ENCODE measurements at regions not wholly inside any gene's neighbourhood (a gene's known extent, or its start where the extent isn't known, plus 50 kb on each side); places are given as distances from the start of the nearest gene placed in this dataset.
A peak's percentile ranks its signal among the peaks of the same experiment; 100 is the strongest.

DNA sequence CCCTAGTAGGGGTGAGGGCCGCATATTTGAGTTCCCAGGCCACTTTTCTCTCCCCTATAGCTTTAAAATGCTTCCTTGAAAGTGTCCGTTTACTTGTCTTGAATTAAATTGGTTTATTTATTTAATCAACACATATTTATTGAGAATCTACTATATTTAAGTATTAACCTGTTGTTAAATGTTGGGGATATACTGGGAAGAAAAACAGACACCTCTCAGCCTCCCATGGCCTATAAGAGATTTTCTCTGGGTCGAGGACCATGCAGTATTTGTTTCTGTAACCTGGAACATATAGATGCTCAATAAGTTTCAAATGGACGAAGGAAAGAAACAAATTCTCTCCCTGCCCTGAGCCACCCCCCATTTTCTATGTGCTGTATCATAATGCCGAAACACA, 98.6 kb downstream of the INSIG2 start:
- DNase-seq: no peak

DNA sequence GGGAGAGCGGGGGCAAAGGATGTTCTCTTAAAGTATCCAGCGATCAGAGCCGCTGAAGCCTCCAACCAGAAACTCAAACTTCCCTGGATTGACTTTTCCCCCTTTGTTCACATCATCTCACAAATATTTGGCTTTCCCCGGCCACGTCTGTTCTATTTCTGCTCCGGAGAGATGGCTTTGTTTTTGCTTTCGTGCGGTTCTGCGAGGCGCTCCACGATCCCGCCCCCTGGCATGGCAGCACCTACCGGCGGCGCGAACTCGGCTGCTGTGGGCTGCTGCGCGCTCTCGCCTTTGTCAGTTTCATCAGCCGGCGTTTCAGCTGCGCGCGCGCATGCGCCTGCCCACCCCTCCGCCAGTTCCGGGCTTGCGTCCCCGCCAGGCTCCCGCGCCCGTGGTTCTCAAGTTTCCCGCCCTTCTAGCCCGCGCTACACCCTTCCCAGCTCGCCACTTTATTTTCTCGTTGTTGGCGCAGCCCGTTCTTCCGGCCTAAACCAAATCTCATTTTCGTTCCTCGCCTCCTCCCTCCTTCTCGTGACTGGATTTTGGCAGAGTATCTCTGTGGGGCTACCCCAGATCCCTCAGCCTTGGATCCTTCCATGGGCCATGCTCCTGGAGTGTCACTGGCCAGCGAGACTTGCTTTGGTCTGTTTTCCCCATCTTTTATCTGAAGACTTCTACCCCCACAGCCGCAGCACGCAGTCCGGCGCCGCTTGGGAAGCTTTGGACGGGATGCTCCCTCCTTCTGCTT, 98.0 kb downstream of the INSIG2 start:
- peak; percentile 86 for DNase-seq

DNA sequence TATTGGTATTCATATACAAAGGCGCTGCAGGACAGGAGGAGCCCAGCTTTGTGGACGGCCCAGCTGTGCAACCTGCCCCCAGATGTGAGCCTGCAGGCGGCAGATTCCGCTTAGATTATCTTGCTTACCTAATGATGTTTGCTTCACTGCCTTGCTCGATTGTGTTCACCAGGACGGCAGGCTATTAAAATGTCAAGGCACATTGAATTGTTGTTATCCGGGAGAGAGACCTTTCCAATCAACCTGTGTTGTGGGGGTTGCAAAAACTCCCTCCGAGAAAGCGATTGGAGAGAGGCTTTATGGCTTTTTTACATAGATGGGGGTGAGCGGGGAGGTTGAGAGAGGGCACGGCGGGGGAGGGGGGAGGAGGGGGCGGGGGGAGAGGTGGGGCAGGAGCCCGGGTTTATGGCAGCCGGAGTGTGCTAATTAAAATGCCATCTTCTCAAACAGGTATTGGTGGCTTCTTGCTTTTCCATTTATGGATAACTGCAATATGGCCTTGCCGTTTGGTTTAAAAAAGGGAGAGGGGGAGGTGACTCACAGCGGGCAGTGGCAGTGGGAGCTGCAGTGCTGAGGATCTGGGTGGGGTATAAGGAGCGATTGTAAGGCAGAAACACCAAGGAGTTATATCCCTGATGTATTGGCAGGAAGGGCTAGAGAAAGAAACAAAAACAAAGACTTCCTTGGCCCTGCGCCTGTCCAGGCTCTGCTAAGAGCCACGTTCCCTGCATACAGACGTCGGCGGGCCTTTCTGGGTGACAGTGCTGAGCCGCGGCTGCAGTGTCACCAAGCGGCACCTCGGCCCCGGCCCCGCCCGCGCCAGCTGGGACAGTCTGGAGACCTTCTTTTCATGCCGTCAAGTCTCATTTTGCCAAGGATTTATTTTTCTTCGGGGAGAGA, 97.2 kb downstream of the INSIG2 start:
- peak; percentile 77 for DNase-seq

DNA sequence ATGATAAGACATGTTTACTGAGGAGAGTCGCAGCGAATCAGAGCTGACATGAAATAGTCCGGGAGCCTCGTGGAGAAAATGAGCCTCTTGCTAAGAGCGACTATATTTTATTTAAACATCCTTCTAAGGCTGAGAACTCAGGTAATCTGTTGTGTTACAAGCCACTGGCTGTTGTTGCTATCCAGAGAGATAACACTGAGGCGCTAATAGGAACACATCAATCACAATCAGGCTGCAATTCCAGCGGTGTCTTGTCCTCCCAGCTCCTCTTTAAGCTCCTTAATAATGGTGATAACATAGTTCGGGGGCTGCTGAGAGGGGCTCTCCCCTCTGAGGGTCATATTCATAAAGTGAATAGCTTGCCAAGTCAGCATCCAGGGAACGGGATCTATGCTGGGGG, 95.1 kb downstream of the INSIG2 start:
- DNase-seq: no peak

DNA sequence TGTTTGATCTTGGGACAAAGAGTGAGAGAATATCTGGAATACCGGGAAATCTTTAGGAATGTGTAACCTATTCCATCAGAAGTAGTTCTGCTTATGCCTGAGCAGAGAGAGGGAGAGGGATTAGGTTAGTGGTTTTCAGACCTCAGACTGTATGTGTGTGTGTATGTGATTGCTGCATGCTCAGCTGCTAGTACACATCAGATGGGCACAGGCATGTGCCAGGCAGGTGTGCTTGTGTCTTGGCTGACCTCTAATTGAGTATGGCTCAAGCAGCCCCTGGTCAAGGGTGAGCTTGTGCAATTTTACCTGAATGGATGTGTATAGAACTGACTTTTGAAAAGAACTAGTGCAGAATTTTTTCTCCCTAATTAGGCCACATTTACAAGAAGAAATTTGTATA, 91.2 kb downstream of the INSIG2 start:
- DNase-seq: no peak

DNA sequence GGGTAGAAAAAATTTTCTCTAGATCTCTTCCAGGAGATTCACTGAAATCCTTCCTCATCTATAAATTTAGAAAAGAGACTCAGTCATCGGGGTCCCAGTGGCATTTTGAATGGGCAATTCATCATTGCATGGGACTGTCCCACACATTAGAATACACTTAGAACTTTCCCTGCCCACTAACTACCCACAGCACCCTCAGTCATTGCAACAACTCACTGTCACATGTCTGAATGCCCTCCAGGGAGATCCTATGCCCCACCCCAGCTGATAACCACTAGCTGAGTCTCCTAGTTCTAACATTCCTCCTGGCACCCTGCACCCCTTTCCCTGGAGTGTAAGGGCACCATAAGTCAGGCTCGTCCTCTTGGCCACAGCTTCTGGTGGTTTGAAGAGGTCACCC, 89.6 kb downstream of the INSIG2 start:
- DNase-seq: no peak

DNA sequence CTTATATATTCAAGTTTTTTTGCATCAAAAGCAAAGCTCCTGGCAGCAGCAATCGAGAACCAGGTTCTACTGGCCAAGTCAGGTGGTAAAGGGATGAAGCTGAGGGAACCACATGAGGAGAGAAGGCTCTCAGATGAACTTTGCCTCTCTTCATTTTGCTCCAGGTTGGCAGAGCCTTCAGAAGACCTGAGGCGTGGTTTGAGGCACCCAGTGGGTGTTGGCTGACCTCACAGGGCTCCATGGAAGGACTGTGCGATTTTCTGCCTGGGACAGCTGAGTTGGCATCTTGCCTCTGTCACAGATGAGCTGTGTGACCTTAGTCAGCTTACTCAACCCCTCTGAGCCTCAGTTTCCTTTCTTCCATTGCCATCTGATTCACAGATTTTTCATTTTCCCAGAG, 89.0 kb downstream of the INSIG2 start:
- no peak for DNase-seq

DNA sequence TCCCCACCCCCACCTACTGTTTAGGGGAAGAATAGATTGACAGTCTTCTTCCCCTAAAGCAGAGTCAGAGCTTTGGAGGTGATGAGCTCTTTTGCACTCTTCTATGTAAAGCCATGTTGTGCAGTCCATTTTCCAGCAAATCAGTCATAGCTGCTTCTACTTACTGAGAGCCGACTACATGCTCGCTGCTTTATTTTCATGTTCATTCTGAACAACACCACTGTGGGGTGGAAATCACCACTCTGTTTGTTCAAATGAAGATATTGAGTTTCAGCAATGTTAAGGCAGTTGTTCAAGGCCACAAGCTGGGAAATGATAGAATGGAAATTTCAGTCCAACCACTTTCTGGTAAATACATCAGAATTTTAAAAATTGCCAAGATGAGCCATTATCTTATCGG, 88.3 kb downstream of the INSIG2 start:
- DNase-seq: no peak

DNA sequence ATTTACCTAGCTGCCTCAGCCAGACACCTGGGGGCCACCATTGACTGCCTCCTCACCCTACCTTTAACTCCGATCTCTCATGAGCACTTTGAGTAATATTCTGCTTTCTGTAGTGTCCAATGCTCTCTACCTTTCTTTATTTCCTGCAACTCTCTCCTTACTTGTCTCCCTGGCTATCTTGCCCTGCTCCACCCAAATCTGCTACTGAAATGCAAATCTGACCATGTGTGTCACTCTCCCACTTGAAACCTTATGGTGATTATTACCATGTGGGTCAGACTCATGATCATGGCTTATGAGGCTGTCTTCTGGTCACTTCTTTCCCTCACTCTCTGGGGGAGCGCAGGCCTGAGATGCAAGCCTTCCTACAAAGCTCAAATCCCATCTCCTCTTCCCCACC, 83.3 kb downstream of the INSIG2 start:
- no peak for DNase-seq

DNA sequence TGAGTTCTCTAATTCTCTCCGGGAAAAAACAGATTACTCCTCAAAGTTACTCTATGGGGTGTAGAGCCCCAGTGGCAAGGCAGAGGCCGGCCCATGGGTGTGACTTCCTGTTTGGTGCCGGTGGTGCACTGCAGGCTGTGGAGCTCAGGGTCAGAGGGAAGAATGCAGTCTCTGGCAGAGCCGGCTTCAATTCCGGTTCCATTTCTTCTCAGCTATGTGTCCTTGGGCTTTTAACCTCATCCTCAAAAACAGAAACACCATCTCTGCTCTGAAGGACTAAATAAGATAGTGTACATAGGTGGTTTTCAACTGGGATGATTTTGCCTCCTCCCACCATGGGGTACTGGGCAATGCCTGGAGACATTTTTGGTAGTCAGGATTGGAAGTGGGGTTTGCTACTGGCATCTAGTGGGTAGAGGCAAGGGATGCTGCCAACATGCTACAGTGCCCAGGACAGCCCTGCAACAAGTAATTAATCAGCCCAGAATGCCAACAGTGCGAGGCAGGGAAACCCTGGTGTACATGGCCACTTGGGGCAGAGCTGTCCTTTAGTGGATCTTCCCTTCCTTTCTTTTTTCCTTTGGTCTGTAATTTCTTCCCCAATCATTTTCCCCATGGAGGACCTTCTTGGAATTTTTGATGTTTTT, 81.2 kb downstream of the INSIG2 start:
- DNase-seq: no peak

DNA sequence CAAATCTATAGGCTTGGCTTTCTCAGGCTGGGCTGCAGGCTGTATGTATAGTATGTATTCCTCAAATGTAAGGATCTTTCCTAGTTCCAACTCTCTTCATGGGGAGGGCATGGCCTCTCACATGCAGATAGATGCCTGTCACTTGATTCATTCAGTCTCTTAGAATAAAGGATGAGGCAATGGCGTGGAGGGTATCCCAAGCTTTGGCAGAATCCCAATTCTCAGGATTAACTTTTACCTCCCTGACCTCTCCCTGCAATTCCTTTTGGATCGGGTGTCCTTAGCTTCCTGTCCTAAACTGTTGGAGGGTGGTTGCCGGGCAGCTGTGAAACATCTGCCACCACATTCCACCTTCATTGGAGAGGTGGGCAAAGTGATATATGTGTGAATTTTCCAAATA, 80.3 kb downstream of the INSIG2 start:
- peak; percentile 49 for DNase-seq

DNA sequence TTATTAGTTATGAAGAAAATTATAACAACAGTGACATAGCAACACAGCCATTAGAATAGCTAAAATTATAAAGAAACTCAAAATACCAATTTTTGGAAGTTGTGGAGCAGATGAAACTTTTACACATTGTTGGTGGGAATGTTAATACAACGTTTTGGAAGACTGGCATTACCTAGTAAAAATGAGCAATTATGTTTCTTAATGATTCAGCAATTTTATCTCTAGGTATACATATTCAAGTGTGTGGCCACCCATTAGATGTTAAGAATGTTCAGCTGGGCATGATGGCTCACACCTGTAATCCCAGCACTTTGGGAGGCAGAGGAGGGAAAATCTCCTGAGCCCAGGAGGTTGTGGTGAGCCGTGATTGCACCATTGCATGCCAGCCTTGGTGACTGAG, 78.8 kb downstream of the INSIG2 start:
- no peak for DNase-seq

DNA sequence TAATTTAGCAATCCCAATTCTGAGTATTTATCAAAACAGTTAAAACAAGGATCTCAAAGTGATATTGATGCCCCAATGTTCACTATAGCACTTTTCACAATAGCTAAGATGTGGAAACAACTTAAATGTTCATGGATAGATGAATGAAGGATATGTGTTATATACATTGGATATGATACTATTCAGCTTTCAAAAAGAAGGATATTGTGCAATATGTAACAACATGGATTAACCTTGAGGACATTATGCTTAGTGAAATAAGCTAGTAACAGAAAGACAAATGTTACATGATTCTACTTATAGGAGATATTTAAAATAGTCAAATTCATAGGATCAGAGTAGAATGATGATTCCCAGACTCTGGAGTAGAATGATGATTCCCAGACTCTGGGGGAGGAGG, 78.0 kb downstream of the INSIG2 start:
- no peak for DNase-seq

DNA sequence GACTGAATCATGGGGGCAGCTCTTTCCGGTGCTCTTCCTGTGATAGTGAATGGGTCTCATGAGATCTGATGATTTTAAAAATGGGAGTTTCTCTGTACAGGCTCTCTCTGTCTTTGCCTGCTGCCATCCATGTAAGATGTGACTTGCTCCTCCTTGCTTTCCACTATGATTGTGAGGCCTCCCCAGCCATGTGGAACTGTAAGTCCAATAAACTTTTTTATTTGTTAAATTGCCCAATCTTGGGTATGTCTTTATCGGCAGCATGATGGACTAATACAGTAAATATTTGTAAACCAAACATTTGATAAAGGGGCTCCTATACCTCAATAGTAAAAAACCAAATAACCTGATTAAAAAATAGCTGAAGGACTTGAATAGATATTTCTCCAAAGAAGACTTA, 77.3 kb downstream of the INSIG2 start:
- no peak for DNase-seq
